ENCODE measurements at regions not wholly inside any gene's neighbourhood (a gene's known extent, or its start where the extent isn't known, plus 50 kb on each side); places are given as distances from the start of the nearest gene placed in this dataset.

- ChIA-PET CTCF (interaction anchor here (1.3 to 1.7 kb wide), 2 partner anchors 9 to 128 kb away, joined by 3 to 4 read pairs; no protein-coding TSS in a partner anchor), POLR2A (no interaction called here)
- Histone ChIP-seq H3K27ac (ENCODE audit: low read depth in 2 of 2, low read length in 1 of 2) (no peak overlapping the region), H3K27me3 (ENCODE audit: insufficient read depth) (no peaks in the 10 kb centered on the region), H3K9ac (no peak overlapping the region), H4K20me1 (ENCODE audit: insufficient read depth) (no peaks in the 10 kb centered on the region), H2AFZ (ENCODE audit: low read depth) (no peak overlapping the region), H3F3A (replicated peaks; ENCODE audit: insufficient read depth) (no peaks in the 10 kb centered on the region), H3K79me2 (ENCODE audit: insufficient read depth) (no peaks in the 10 kb centered on the region), H3K9me2 (no peaks in the 10 kb centered on the region), H3K4me3 (ENCODE audit: low read depth in 2 of 2, low read length in 1 of 2) (no peak overlapping the region), H3K9me3 (no peaks in the 10 kb centered on the region), H3K4me2 (no peak overlapping the region), H3K4me1 (ENCODE audit: control insufficient read depth in 1 of 2, insufficient read depth in 2 of 2, low read depth in 1 of 2, low read length in 1 of 2) (no peaks in the 10 kb centered on the region; a peak in 1 of 4 replicates), H3K36me3 (replicated peaks in 1 of 2; ENCODE audit: control insufficient read depth in 1 of 2, insufficient read depth in 2 of 2, low read length in 1 of 2) (no peaks in the 10 kb centered on the region)
- WGBS (ENCODE audit: low lambda C conversion rate), result 10% methylated on average over 1 of the region's 1 CpG
- TF ChIP-seq FOXJ3 (CRISPR knock-in tag; IDR thresholded peaks at IDR 0.05) (no peak), RXRA (IDR thresholded peaks at IDR 0.05; ENCODE audit: borderline replicate concordance, low read depth) (no peak), NFIC (IDR thresholded peaks at IDR 0.05; ENCODE audit: borderline replicate concordance) (no peak), MEF2A (IDR thresholded peaks at IDR 0.05; ENCODE audit: borderline replicate concordance, low read depth) (no peak), SMC3 (IDR thresholded peaks at IDR 0.05; ENCODE audit: low read depth, low read length) (no peak)
- no peak for DNase-seq
Measured at GRCh38 chr18:61710082-61710620, 182.7 kb downstream of the RNF152 start.

- Histone ChIP-seq H3K9ac (no peak overlapping the region), H3K4me2 (no peak overlapping the region), H3F3A (replicated peaks; ENCODE audit: insufficient read depth) (peaks cover 16% of the 10 kb centered on the region), H4K20me1 (ENCODE audit: insufficient read depth) (no peaks in the 10 kb centered on the region), H3K27me3 (ENCODE audit: insufficient read depth) (no peaks in the 10 kb centered on the region), H3K4me1 (ENCODE audit: control insufficient read depth in 1 of 2, insufficient read depth in 2 of 2, low read depth in 1 of 2, low read length in 1 of 2) (no peaks in the 10 kb centered on the region; a peak in 1 of 4 replicates), H3K9me3 (peaks cover 5% of the 10 kb centered on the region; the same call in 1 of the 2 replicates), H3K4me3 (ENCODE audit: low read depth in 2 of 2, low read length in 1 of 2) (no peak overlapping the region), H3K79me2 (ENCODE audit: insufficient read depth) (no peaks in the 10 kb centered on the region), H3K36me3 (replicated peaks in 1 of 2; ENCODE audit: control insufficient read depth in 1 of 2, insufficient read depth in 2 of 2, low read length in 1 of 2) (no peaks in the 10 kb centered on the region), H3K27ac (ENCODE audit: low read depth in 2 of 2, low read length in 1 of 2) (no peak overlapping the region), H3K9me2 (no peaks in the 10 kb centered on the region), H2AFZ (ENCODE audit: low read depth) (no peak overlapping the region)
- WGBS (ENCODE audit: low lambda C conversion rate), result 48% methylated on average over 3 of the region's 3 CpGs
- no peak for TF ChIP-seq ZBTB33 (IDR thresholded peaks at IDR 0.05; ENCODE audit: borderline replicate concordance, low read depth)
- TF ChIP-seq EZH2phosphoT487 (IDR thresholded peaks at IDR 0.05; ENCODE audit: borderline replicate concordance, low read depth), result no peak
- TF ChIP-seq TCF12 (IDR thresholded peaks at IDR 0.05), result no peak
- TF ChIP-seq MEF2A (IDR thresholded peaks at IDR 0.05; ENCODE audit: borderline replicate concordance, low read depth), result no peak
- no peak for TF ChIP-seq TAF1 (IDR thresholded peaks at IDR 0.05; ENCODE audit: borderline replicate concordance, low read depth, low read length)
- ChIA-PET POLR2A (no interaction called here), CTCF (no interaction called here)
- no peak for DNase-seq
Measured at GRCh38 chr18:61706276-61706915, 186.4 kb downstream of the RNF152 start.

- Histone ChIP-seq H3K27ac (ENCODE audit: low read depth in 2 of 2, low read length in 1 of 2) (peak overlapping the region in 1 of 2 experiments; percentile 80; a peak in 1 of 4 replicates), H2AFZ (ENCODE audit: low read depth) (no peak overlapping the region)
- no peak for DNase-seq
- TF ChIP-seq GABPA (IDR thresholded peaks at IDR 0.05; ENCODE audit: low read depth), result no peak
- no peak for TF ChIP-seq MEF2A (IDR thresholded peaks at IDR 0.05; ENCODE audit: borderline replicate concordance, low read depth)
- no peak for TF ChIP-seq FOXJ3 (CRISPR knock-in tag; IDR thresholded peaks at IDR 0.05)
- no peak for TF ChIP-seq RXRA (IDR thresholded peaks at IDR 0.05; ENCODE audit: borderline replicate concordance, low read depth)
- TF ChIP-seq GATA2 (CRISPR knock-in tag; IDR thresholded peaks at IDR 0.05), result no peak
- TF ChIP-seq RCOR1 (IDR thresholded peaks at IDR 0.05; ENCODE audit: low read length), result no peak
- TF ChIP-seq USF1 (IDR thresholded peaks at IDR 0.05; ENCODE audit: borderline replicate concordance, low read depth), result no peak
- TF ChIP-seq YY1 (IDR thresholded peaks at IDR 0.05; ENCODE audit: low read depth), result no peak
- TF ChIP-seq FOXM1 (IDR thresholded peaks at IDR 0.05; ENCODE audit: low read depth), result no peak
- no peak for TF ChIP-seq SIN3A (IDR thresholded peaks at IDR 0.05; ENCODE audit: borderline replicate concordance, low read depth, low read length)
- no peak for TF ChIP-seq MXI1 (IDR thresholded peaks at IDR 0.05; ENCODE audit: low read depth, low read length)
Measured at GRCh38 chr18:61703508-61703907, 189.3 kb downstream of the RNF152 start.

More at GRCh38 chr18:61703508-61703907, 189.3 kb downstream of the RNF152 start:
- Histone ChIP-seq H3K4me2 (no peak overlapping the region), H3K79me2 (ENCODE audit: insufficient read depth) (no peaks in the 10 kb centered on the region), H3K9me3 (peaks cover 5% of the 10 kb centered on the region; the same call in 1 of the 2 replicates), H3K4me1 (ENCODE audit: control insufficient read depth in 1 of 2, insufficient read depth in 2 of 2, low read depth in 1 of 2, low read length in 1 of 2) (no peaks in the 10 kb centered on the region; a peak in 1 of 4 replicates), H3K9me2 (no peaks in the 10 kb centered on the region), H3K4me3 (ENCODE audit: low read depth in 2 of 2, low read length in 1 of 2) (no peak overlapping the region), H3K36me3 (replicated peaks in 1 of 2; ENCODE audit: control insufficient read depth in 1 of 2, insufficient read depth in 2 of 2, low read length in 1 of 2) (no peaks in the 10 kb centered on the region), H3K27me3 (ENCODE audit: insufficient read depth) (no peaks in the 10 kb centered on the region), H3F3A (replicated peaks; ENCODE audit: insufficient read depth) (peaks cover 18% of the 10 kb centered on the region), H4K20me1 (ENCODE audit: insufficient read depth) (no peaks in the 10 kb centered on the region), H3K9ac (no peak overlapping the region)
- POLR2A ChIA-PET, result no interaction called here
- CTCF ChIA-PET, result no interaction called here

Measured in SK-N-SH (cell line).